ENCODE measurements at regions not wholly inside any gene's neighbourhood (a gene's known extent, or its start where the extent isn't known, plus 50 kb on each side); places are given as distances from the start of the nearest gene placed in this dataset.

DNA sequence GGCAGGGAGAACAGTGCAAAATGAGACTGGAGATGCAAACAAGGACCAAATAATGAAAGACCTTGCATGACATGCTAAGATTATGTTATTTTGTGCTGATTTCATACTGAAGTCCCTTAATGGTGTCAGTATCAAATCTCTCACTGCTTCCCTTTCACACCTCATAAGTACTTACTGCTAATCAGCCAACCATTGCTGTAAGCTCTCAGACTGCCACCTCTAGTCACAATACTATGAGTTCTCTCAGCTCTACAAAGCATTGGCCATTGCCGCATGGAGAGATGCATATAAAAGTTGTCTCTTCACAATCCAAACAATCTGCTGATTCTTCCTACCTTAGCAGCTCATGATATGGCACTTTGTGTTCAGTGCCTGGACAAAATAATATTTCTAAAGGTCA, 375.4 kb downstream of the LTN1 start:
- TF ChIP-seq, protein P1, sequence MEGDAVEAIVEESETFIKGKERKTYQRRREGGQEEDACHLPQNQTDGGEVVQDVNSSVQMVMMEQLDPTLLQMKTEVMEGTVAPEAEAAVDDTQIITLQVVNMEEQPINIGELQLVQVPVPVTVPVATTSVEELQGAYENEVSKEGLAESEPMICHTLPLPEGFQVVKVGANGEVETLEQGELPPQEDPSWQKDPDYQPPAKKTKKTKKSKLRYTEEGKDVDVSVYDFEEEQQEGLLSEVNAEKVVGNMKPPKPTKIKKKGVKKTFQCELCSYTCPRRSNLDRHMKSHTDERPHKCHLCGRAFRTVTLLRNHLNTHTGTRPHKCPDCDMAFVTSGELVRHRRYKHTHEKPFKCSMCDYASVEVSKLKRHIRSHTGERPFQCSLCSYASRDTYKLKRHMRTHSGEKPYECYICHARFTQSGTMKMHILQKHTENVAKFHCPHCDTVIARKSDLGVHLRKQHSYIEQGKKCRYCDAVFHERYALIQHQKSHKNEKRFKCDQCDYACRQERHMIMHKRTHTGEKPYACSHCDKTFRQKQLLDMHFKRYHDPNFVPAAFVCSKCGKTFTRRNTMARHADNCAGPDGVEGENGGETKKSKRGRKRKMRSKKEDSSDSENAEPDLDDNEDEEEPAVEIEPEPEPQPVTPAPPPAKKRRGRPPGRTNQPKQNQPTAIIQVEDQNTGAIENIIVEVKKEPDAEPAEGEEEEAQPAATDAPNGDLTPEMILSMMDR (IDR thresholded peaks at IDR 0.05) = no peak
- TF ChIP-seq POLR2A (IDR thresholded peaks at IDR 0.05) = no peak
